H1 (cell line): ENCODE measurements at regions not wholly inside any gene's neighbourhood (a gene's known extent, or its start where the extent isn't known, plus 50 kb on each side); places are given as distances from the start of the nearest gene placed in this dataset.

Experiments
- CHD7 ChIP-seq: fragments of 300-600 bp; sonication (generic); IDR thresholded peaks from 2 replicates; pipeline ENCODE4 v1.7.1; 2012; ENCODE audit warnings: low read length, moderate library complexity, mild to moderate bottlenecking, inconsistent platforms; ENCODE audit not compliant: insufficient replicate concordance
- KDM5A ChIP-seq: fragments of 200-600 bp; IDR thresholded peaks from 2 replicates; pipeline ENCODE4 v1.7.1; 2012; ENCODE audit warnings: mild to moderate bottlenecking, low read length, inconsistent platforms, mixed read lengths
- SAP30 ChIP-seq: fragments of 300-600 bp; sonication (generic); IDR thresholded peaks from 2 replicates; pipeline ENCODE4 v1.7.1; 2012; ENCODE audit warnings: low read length, moderate library complexity, mild to moderate bottlenecking, inconsistent platforms; ENCODE audit not compliant: insufficient read depth, insufficient replicate concordance
- SIX5 ChIP-seq: IDR thresholded peaks from 2 replicates; pipeline ENCODE4 v1.6.1; 2011; ENCODE audit warnings: mild to moderate bottlenecking, low read depth, low read length
- SP2 ChIP-seq: IDR thresholded peaks from 2 replicates; pipeline ENCODE4 v1.6.1; 2012; ENCODE audit warnings: mild to moderate bottlenecking, low read length, inconsistent platforms
- YY1 ChIP-seq: IDR thresholded peaks from 2 replicates; pipeline ENCODE4 v1.6.1; 2011; ENCODE audit warnings: low read depth, mild to moderate bottlenecking, low read length
- TF ChIP-seq, protein P1 (sequence below): IDR thresholded peaks from 2 replicates; pipeline ENCODE4 v1.6.1; 2011; ENCODE audit warnings: low read length, improper control_type of control experiment

- TF ChIP-seq CHD7 (no peak), YY1 (no peak), KDM5A (no peak), SIX5 (no peak), SP2 (no peak), SAP30 (no peak)
- TF ChIP-seq, protein P1, sequence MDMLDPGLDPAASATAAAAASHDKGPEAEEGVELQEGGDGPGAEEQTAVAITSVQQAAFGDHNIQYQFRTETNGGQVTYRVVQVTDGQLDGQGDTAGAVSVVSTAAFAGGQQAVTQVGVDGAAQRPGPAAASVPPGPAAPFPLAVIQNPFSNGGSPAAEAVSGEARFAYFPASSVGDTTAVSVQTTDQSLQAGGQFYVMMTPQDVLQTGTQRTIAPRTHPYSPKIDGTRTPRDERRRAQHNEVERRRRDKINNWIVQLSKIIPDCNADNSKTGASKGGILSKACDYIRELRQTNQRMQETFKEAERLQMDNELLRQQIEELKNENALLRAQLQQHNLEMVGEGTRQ, result no peak
- TF ChIP-seq, all 59 proteins: peak for 0
Measured at GRCh38 chr6:163892824-163893561, 478.5 kb downstream of the QKI start (continued).
